GM23338 (cell line): ENCODE measurements at regions not wholly inside any gene's neighbourhood (a gene's known extent, or its start where the extent isn't known, plus 50 kb on each side); places are given as distances from the start of the nearest gene placed in this dataset.

Experiments used
- ATAC-seq: fragments of 200-7000 bp; cut with Tn5 transposase; 3 replicates; pipeline ENCODE4 v1.9.1; 2020
- DNase-seq: peaks from one replicate; pipeline ENCODE4 v3.0.0-alpha.2; 2015; ENCODE audit warnings: low spot score
- H2AFZ ChIP-seq: fragments of 200-600 bp; sonication (generic); 2 replicates; pipeline ENCODE4 v1.8.0; 2016; ENCODE audit warnings: antibody characterized with exemption, mild to moderate bottlenecking, moderate library complexity
- H3F3A ChIP-seq: fragments of 200-600 bp; sonication (generic); replicated peaks from 2 replicates; pipeline ENCODE4 v1.8.0; 2017; ENCODE audit warnings: antibody characterized with exemption, mixed run types, low read depth
- H3K27ac ChIP-seq: fragments of 200-600 bp; sonication (generic); 2 replicates; pipeline ENCODE4 v1.6.1; 2016; ENCODE audit warnings: low read depth
- H3K27me3 ChIP-seq: fragments of 200-600 bp; sonication (generic); 2 replicates; pipeline ENCODE4 v1.8.0; 2016; ENCODE audit warnings: mild to moderate bottlenecking, mixed run types, moderate library complexity; ENCODE audit not compliant: insufficient read depth
- H3K36me3 ChIP-seq: fragments of 200-600 bp; sonication (generic); 2 replicates; pipeline ENCODE4 v1.8.0; 2016; ENCODE audit warnings: mild to moderate bottlenecking; ENCODE audit not compliant: insufficient read depth
- H3K4me1 ChIP-seq: fragments of 200-600 bp; sonication (generic); 2 replicates; pipeline ENCODE4 v1.8.0; 2016; ENCODE audit warnings: mild to moderate bottlenecking, moderate library complexity; ENCODE audit not compliant: insufficient read depth
- H3K4me2 ChIP-seq: fragments of 200-600 bp; sonication (generic); 2 replicates; pipeline ENCODE4 v1.7.1; 2017; ENCODE audit warnings: mixed run types
- H3K4me3 ChIP-seq: fragments of 200-600 bp; sonication (generic); 2 replicates; pipeline ENCODE4 v1.6.1; 2016; ENCODE audit warnings: mixed run types
- H3K79me2 ChIP-seq: fragments of 200-600 bp; sonication (generic); replicated peaks from 2 replicates; pipeline ENCODE4 v1.8.0; 2017; ENCODE audit warnings: mild to moderate bottlenecking; ENCODE audit not compliant: insufficient read depth
- H3K9me2 ChIP-seq: fragments of 200-600 bp; sonication (generic); 2 replicates; pipeline ENCODE4 v1.8.0; 2017; ENCODE audit not compliant: insufficient read depth
- H4K20me1 ChIP-seq: fragments of 200-600 bp; sonication (generic); replicated peaks from 2 replicates; pipeline ENCODE4 v1.8.0; 2017; ENCODE audit warnings: mild to moderate bottlenecking; ENCODE audit not compliant: insufficient read depth
- H3K27ac Mint-ChIP-seq: 2 replicates; pipeline ENCODE4 v1.8.0; 2020; ENCODE audit warnings: inconsistent platforms, mild to moderate bottlenecking, moderate library complexity, mixed read lengths
- H3K27me3 Mint-ChIP-seq: 3 replicates; pipeline ENCODE4 v1.8.0; 2022; ENCODE audit warnings: low read depth, mild to moderate bottlenecking, moderate library complexity, mixed read lengths, inconsistent platforms; ENCODE audit not compliant: insufficient read depth, poor library complexity
- H3K36me3 Mint-ChIP-seq: 3 replicates; pipeline ENCODE4 v1.8.0; 2021; ENCODE audit warnings: low read depth, mild to moderate bottlenecking, inconsistent platforms, moderate library complexity, mixed read lengths
- H3K4me1 Mint-ChIP-seq: 3 replicates; pipeline ENCODE4 v1.8.0; 2020; ENCODE audit warnings: mild to moderate bottlenecking, inconsistent platforms, mixed read lengths
- H3K4me3 Mint-ChIP-seq: 3 replicates; pipeline ENCODE4 v1.8.0; 2021; ENCODE audit warnings: moderate library complexity, mild to moderate bottlenecking, inconsistent platforms, mixed read lengths
- H3K9me3 Mint-ChIP-seq: 3 replicates; pipeline ENCODE4 v1.8.0; 2020; ENCODE audit warnings: moderate library complexity, mild to moderate bottlenecking, inconsistent platforms, mixed read lengths
- CREB1 ChIP-seq: fragments of 250-450 bp; sonication (Bioruptor Pico); IDR thresholded peaks from 2 replicates; pipeline ENCODE4 v1.5.0; 2020; ENCODE audit warnings: low read depth, mild to moderate bottlenecking, moderate library complexity
- ETS1 ChIP-seq: IDR thresholded peaks from 2 replicates; pipeline ENCODE4 v1.6.1; 2016; ENCODE audit warnings: antibody characterized with exemption
- EZH2 ChIP-seq: fragments of 200-600 bp; sonication (generic); IDR thresholded peaks from one replicate; pipeline ENCODE4 v1.8.0; 2017; ENCODE audit warnings: antibody characterized with exemption, mild to moderate bottlenecking, low read depth; ENCODE audit not compliant: unreplicated experiment
- EZH2phosphoT487 ChIP-seq: fragments of 200-600 bp; sonication (generic); IDR thresholded peaks from one replicate; pipeline ENCODE4 v1.8.1; 2018; ENCODE audit warnings: antibody characterized with exemption; ENCODE audit not compliant: unreplicated experiment
- JUNB ChIP-seq: IDR thresholded peaks from one replicate; pipeline ENCODE4 v1.6.1; 2016; ENCODE audit warnings: antibody characterized with exemption; ENCODE audit not compliant: unreplicated experiment
- NANOG ChIP-seq: IDR thresholded peaks from 2 replicates; pipeline ENCODE4 v1.6.1; 2016; ENCODE audit warnings: antibody characterized with exemption, borderline replicate concordance
- POLR2AphosphoS5 ChIP-seq: IDR thresholded peaks from 2 replicates; pipeline ENCODE4 v1.6.1; 2016; ENCODE audit warnings: antibody characterized with exemption, low read depth
- REST ChIP-seq: IDR thresholded peaks from one replicate; pipeline ENCODE4 v1.6.1; 2018; ENCODE audit warnings: antibody characterized with exemption; ENCODE audit not compliant: unreplicated experiment
- STAT1 ChIP-seq: IDR thresholded peaks from one replicate; pipeline ENCODE4 v1.6.1; 2016; ENCODE audit warnings: antibody characterized with exemption; ENCODE audit not compliant: unreplicated experiment
- ZNF114 ChIP-seq: fragments of 250-450 bp; sonication (Bioruptor Pico); IDR thresholded peaks from 2 replicates; pipeline ENCODE4 v1.5.0; 2020; ENCODE audit warnings: mild to moderate bottlenecking, moderate library complexity
- ZNF331 ChIP-seq: fragments of 250-450 bp; sonication (Bioruptor Pico); IDR thresholded peaks from 2 replicates; pipeline ENCODE4 v1.5.0; 2020; ENCODE audit warnings: low read depth, mild to moderate bottlenecking, moderate library complexity
- ZNF462 ChIP-seq: fragments of 250-450 bp; sonication (Bioruptor Pico); IDR thresholded peaks from 2 replicates; pipeline ENCODE4 v1.5.0; 2020; ENCODE audit warnings: mild to moderate bottlenecking, moderate library complexity
- TF ChIP-seq, protein P1 (sequence below), 2 experiments: fragments of 200-600 bp in 1 of 2; sonication (generic) in 1 of 2; conservative IDR thresholded peaks; 2 replicates each; pipeline versions ENCODE4 v1.5.1 to v1.6.1; 2016 to 2017; ENCODE audit warnings: antibody characterized with exemption in 2 of 2, low read depth in 2 of 2, mild to moderate bottlenecking in 2 of 2, moderate library complexity in 1 of 2

DNA sequence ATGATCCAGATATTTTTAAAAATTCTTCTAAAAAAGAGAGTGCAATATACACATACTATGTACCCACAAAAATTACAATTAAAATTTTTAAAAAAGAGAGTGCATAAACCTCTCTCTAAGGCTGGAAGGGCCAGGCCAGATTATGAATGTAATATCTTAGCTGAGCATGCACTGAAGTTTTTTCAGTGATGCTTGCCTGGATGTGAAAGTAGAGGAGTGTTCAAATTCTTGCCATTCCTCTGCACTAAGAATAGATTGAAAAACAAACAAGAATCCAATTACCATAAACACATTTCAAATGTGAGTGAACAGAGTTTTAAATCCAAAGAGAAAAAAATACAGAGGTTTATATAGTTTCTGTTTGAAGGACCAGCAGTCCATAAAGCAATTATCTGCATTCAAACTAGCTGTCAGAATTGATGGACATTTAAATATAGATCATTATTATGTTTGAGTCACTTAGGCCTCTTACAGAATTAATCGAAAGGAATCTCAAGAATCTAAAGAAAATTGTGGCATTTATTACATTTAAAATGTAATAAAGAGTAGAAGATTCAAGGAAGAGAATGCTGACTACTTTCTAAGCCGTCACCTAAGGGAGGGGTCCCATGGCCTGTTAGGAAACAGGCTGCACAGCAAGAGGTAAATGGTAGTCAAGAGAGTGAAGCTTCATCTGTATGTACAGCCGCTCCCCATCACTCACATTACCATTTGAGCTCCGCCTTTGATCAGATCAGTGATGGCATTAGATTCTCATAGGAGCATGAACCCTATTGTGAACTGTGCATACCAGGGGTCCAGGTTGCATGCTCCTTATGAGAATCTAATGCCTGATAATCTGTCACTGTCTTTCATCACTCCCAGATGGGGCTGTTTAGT lies 159.3 kb upstream of the MDFIC2 start:
- Histone ChIP-seq H2AFZ (no peak overlapping the region), H4K20me1 (no peaks in the 10 kb centered on the region), H3K4me3 (no peak overlapping the region), H3K4me2 (no peak overlapping the region), H3K79me2 (no peaks in the 10 kb centered on the region), H3K9me2 (peaks cover 7% of the 10 kb centered on the region; the same call in 1 of the 2 replicates), H3F3A (no peaks in the 10 kb centered on the region), H3K4me1 (peaks cover 27% of the 10 kb centered on the region), H3K36me3 (no peaks in the 10 kb centered on the region), H3K27ac (no peak overlapping the region), H3K27me3 (no peaks in the 10 kb centered on the region)
- peaks cover 32% of the 10 kb centered on the region for H3K4me1 Mint-ChIP-seq
- H3K9me3 Mint-ChIP-seq = peaks cover 14% of the 10 kb centered on the region
- peaks cover 26% of the 10 kb centered on the region for H3K36me3 Mint-ChIP-seq
- DNase-seq = no peak
- H3K27ac Mint-ChIP-seq = no peak overlapping the region
- no peak overlapping the region for H3K4me3 Mint-ChIP-seq
- TF ChIP-seq, protein P1, sequence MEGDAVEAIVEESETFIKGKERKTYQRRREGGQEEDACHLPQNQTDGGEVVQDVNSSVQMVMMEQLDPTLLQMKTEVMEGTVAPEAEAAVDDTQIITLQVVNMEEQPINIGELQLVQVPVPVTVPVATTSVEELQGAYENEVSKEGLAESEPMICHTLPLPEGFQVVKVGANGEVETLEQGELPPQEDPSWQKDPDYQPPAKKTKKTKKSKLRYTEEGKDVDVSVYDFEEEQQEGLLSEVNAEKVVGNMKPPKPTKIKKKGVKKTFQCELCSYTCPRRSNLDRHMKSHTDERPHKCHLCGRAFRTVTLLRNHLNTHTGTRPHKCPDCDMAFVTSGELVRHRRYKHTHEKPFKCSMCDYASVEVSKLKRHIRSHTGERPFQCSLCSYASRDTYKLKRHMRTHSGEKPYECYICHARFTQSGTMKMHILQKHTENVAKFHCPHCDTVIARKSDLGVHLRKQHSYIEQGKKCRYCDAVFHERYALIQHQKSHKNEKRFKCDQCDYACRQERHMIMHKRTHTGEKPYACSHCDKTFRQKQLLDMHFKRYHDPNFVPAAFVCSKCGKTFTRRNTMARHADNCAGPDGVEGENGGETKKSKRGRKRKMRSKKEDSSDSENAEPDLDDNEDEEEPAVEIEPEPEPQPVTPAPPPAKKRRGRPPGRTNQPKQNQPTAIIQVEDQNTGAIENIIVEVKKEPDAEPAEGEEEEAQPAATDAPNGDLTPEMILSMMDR (conservative IDR thresholded peaks at IDR 0.05; ENCODE audit: low read depth in 2 of 2) = no peak
- TF ChIP-seq REST (no peak), EZH2 (no peak), EZH2phosphoT487 (no peak), ETS1 (no peak), ZNF114 (no peak), CREB1 (CRISPR knock-in tag) (no peak), NANOG (no peak), POLR2AphosphoS5 (no peak), ZNF462 (CRISPR knock-in tag) (no peak), ZNF331 (CRISPR knock-in tag) (no peak), JUNB (no peak), STAT1 (no peak)
- H3K27me3 Mint-ChIP-seq = peaks cover 3% of the 10 kb centered on the region
- no peak for ATAC-seq
